ENCODE measurements at regions not wholly inside any gene's neighbourhood (a gene's known extent, or its start where the extent isn't known, plus 50 kb on each side); places are given as distances from the start of the nearest gene placed in this dataset.

GRCh38 chr3:84245789-84246188, 713.0 kb upstream of the CADM2 start:
- Histone ChIP-seq H3K9ac (ENCODE audit: extremely low read depth, insufficient read length, low read length) (no peak overlapping the region), H3K23me2 (ENCODE audit: insufficient read length, low read depth, low read length, poor library complexity, severe bottlenecking) (no peaks in the 10 kb centered on the region), H2BK20ac (ENCODE audit: low read depth, low read length, poor library complexity, severe bottlenecking) (no peak overlapping the region), H3K4ac (ENCODE audit: low read depth, low read length) (no peak overlapping the region), H3K79me1 (ENCODE audit: insufficient read depth, low read depth, low read length, poor library complexity, severe bottlenecking) (no peaks in the 10 kb centered on the region), H3K27ac (ENCODE audit: insufficient read length, low read depth, low read length) (no peak overlapping the region), H2BK15ac (ENCODE audit: low read depth, low read length) (no peak overlapping the region), H3K4me2 (ENCODE audit: insufficient read depth, insufficient read length, low read length) (no peak overlapping the region), H3K9me3 (ENCODE audit: control insufficient read depth, low read depth, low read length) (no peaks in the 10 kb centered on the region), H2BK120ac (ENCODE audit: low read depth, low read length, poor library complexity, severe bottlenecking) (no peak overlapping the region), H4K91ac (ENCODE audit: insufficient read length, low read depth, low read length) (no peak overlapping the region), H3K23ac (ENCODE audit: insufficient read length, low read depth, low read length) (no peak overlapping the region), H2AK5ac (ENCODE audit: insufficient read length, low read length) (no peak overlapping the region), H3T11ph (ENCODE audit: low read length) (no peak overlapping the region), H3K79me2 (ENCODE audit: insufficient read depth, low read length) (no peaks in the 10 kb centered on the region), H4K5ac (ENCODE audit: insufficient read length, low read depth, low read length) (no peak overlapping the region), H3K14ac (ENCODE audit: insufficient read depth, low read length) (no peak overlapping the region), H3K56ac (ENCODE audit: insufficient read length, low read depth, low read length) (no peak overlapping the region), H2BK12ac (ENCODE audit: insufficient read length, low read depth, low read length) (no peak overlapping the region), H4K8ac (replicated peaks; ENCODE audit: insufficient read length, low read depth, low read length) (no peak overlapping the region), H3K27me3 (ENCODE audit: insufficient read depth, low read length) (no peaks in the 10 kb centered on the region), H3K18ac (ENCODE audit: insufficient read length, low read depth, low read length) (no peak overlapping the region), H2AFZ (ENCODE audit: low read length) (no peak overlapping the region), H2BK5ac (ENCODE audit: insufficient read length, low read length) (no peak overlapping the region), H4K20me1 (ENCODE audit: control insufficient read depth, insufficient read depth, insufficient read length) (no peaks in the 10 kb centered on the region), H3K4me1 (ENCODE audit: insufficient read depth, low read length) (no peaks in the 10 kb centered on the region)
- TF ChIP-seq CTCF (conservative IDR thresholded peaks at IDR 0.05): no peak
- Mint-ChIP-seq H3K4me3 (no peak overlapping the region), H3K36me3 (ENCODE audit: insufficient read depth in 1 of 3, low read depth in 3 of 3) (peaks cover 0 to 16% (median 0%) of the 10 kb centered on the region in 3 experiments; a peak in 4 of 7 replicates), H3K4me1 (no peaks in the 10 kb centered on the region), H3K27me3 (ENCODE audit: low read depth) (no peaks in the 10 kb centered on the region), H3K27ac (no peak overlapping the region), H3K9me3 (peaks cover 8 to 18% of the 10 kb centered on the region in 2 experiments)
- no CpG with 5 or more reads among the region's 1 CpG for WGBS (ENCODE audit: extremely low coverage, insufficient read length, low lambda C conversion rate)
- no peak for DNase-seq
